ENCODE measurements at regions not wholly inside any gene's neighbourhood (a gene's known extent, or its start where the extent isn't known, plus 50 kb on each side); places are given as distances from the start of the nearest gene placed in this dataset.

GRCh38 chr18:32607816-32608215 lies 137.1 kb upstream of the GAREM1 start:
- no peak for TF ChIP-seq PATZ1 (CRISPR knock-in tag; IDR thresholded peaks at IDR 0.05; ENCODE audit: borderline replicate concordance)
- no peak for TF ChIP-seq ESRRG (CRISPR knock-in tag; IDR thresholded peaks at IDR 0.05)
- TF ChIP-seq POU6F1 (CRISPR knock-in tag; IDR thresholded peaks at IDR 0.05; ENCODE audit: borderline replicate concordance, low read depth) = no peak

Data from SK-N-SH treated with all-trans-retinoic acid at 6 μM for 48 hours (cell line).